ENCODE measurements at regions not wholly inside any gene's neighbourhood (a gene's known extent, or its start where the extent isn't known, plus 50 kb on each side); places are given as distances from the start of the nearest gene placed in this dataset.

- no peak for TF ChIP-seq ZNF423 (CRISPR knock-in tag; IDR thresholded peaks at IDR 0.05)
- TF ChIP-seq GABPB1 (CRISPR knock-in tag; IDR thresholded peaks at IDR 0.05) = no peak
- no peak for TF ChIP-seq ZNF219 (CRISPR knock-in tag; IDR thresholded peaks at IDR 0.05; ENCODE audit: borderline replicate concordance)
- no peak for TF ChIP-seq ZNF121 (CRISPR knock-in tag; IDR thresholded peaks at IDR 0.05)
- TF ChIP-seq ZNF671 (CRISPR knock-in tag; IDR thresholded peaks at IDR 0.05) = no peak
- TF ChIP-seq ZNF138 (CRISPR knock-in tag; conservative IDR thresholded peaks at IDR 0.05) = no peak
- no peak for TF ChIP-seq TCF7 (CRISPR knock-in tag; IDR thresholded peaks at IDR 0.05; ENCODE audit: low read depth)
- no peak for TF ChIP-seq PREB (CRISPR knock-in tag; IDR thresholded peaks at IDR 0.05; ENCODE audit: borderline replicate concordance)
- TF ChIP-seq IRF1 (CRISPR knock-in tag; IDR thresholded peaks at IDR 0.05) = no peak
Observed at GRCh38 chr4:24160358-24160757, 270.5 kb upstream of the PPARGC1A start (continued).

GRCh38 chr4:24158031-24158430 lies 268.2 kb upstream of the PPARGC1A start:
- Mint-ChIP-seq H3K27me3 (ENCODE audit: low read depth) (peaks cover 2% of the 10 kb centered on the region; the same call in 1 of the 2 replicates), H3K36me3 (no peaks in the 10 kb centered on the region), H3K27ac (no peak overlapping the region), H3K4me1 (peaks cover 21% of the 10 kb centered on the region), H3K9me3 (peaks cover 9% of the 10 kb centered on the region), H3K4me3 (no peak overlapping the region)
- ChIA-PET CTCF (no interaction called here), POLR2A (no interaction called here)
- DNase-seq (ENCODE audit: low spot score) (no peak), ATAC-seq (no peak)
- TF ChIP-seq USF1 (CRISPR knock-in tag; IDR thresholded peaks at IDR 0.05) (no peak), NFATC4 (CRISPR knock-in tag; IDR thresholded peaks at IDR 0.05) (no peak), MXD4 (CRISPR knock-in tag; IDR thresholded peaks at IDR 0.05; ENCODE audit: borderline replicate concordance) (no peak), TP53 (CRISPR knock-in tag; IDR thresholded peaks at IDR 0.05) (no peak), PRRX2 (CRISPR knock-in tag; IDR thresholded peaks at IDR 0.05) (no peak), USF2 (CRISPR knock-in tag; IDR thresholded peaks at IDR 0.05) (no peak), CTCF (IDR thresholded peaks at IDR 0.05) (no peak), HMGA2 (CRISPR knock-in tag; IDR thresholded peaks at IDR 0.05) (no peak), ZNF263 (CRISPR knock-in tag; IDR thresholded peaks at IDR 0.05; ENCODE audit: low read depth) (no peak), ZNF396 (CRISPR knock-in tag; IDR thresholded peaks at IDR 0.05; ENCODE audit: borderline replicate concordance) (no peak), ZNF138 (CRISPR knock-in tag; conservative IDR thresholded peaks at IDR 0.05) (no peak), ZNF532 (CRISPR knock-in tag; IDR thresholded peaks at IDR 0.05; ENCODE audit: borderline replicate concordance) (no peak), NFE2L1 (CRISPR knock-in tag; IDR thresholded peaks at IDR 0.05) (no peak), CDX4 (CRISPR knock-in tag; IDR thresholded peaks at IDR 0.05; ENCODE audit: borderline replicate concordance) (no peak), ZNF423 (CRISPR knock-in tag; IDR thresholded peaks at IDR 0.05) (no peak), AFF4 (CRISPR knock-in tag; IDR thresholded peaks at IDR 0.05; ENCODE audit: borderline replicate concordance) (no peak), MYBL2 (CRISPR knock-in tag; IDR thresholded peaks at IDR 0.05) (no peak)
